ENCODE measurements at regions not wholly inside any gene's neighbourhood (a gene's known extent, or its start where the extent isn't known, plus 50 kb on each side); places are given as distances from the start of the nearest gene placed in this dataset.

GRCh38 chr1:38652217-38652616 is 207.4 kb downstream of the RRAGC start:
- TF ChIP-seq EZH2 (IDR thresholded peaks at IDR 0.05; ENCODE audit: borderline replicate concordance, low read length) (no peak), CTCF (IDR thresholded peaks at IDR 0.05; ENCODE audit: low read length) (no peak)

Measured in OCI-LY1 (cell line).